Endodermal cell (in vitro differentiated cells): ENCODE measurements at regions not wholly inside any gene's neighbourhood (a gene's known extent, or its start where the extent isn't known, plus 50 kb on each side); places are given as distances from the start of the nearest gene placed in this dataset.

ENCODE experiments used
- DNase-seq: peaks from one replicate; pipeline ENCODE4 v3.0.0-alpha.2; 2017
- H3K27ac ChIP-seq: 2 replicates; pipeline ENCODE4 v1.5.1; 2013; ENCODE audit warnings: mild to moderate bottlenecking, low read depth, low read length, moderate library complexity
- H3K27me3 ChIP-seq: 2 replicates; pipeline ENCODE4 v1.6.1; 2013; ENCODE audit warnings: mild to moderate bottlenecking, low read length, moderate library complexity; ENCODE audit not compliant: insufficient read depth, control insufficient read depth, poor library complexity, severe bottlenecking
- H3K36me3 ChIP-seq: 2 replicates; pipeline ENCODE4 v1.7.0; 2013; ENCODE audit warnings: mild to moderate bottlenecking, low read length, moderate library complexity; ENCODE audit not compliant: control insufficient read depth, insufficient read depth
- H3K4me1 ChIP-seq: one replicate; pipeline ENCODE4 v1.7.0; 2013; ENCODE audit warnings: low read length; ENCODE audit not compliant: control insufficient read depth, insufficient read depth
- H3K4me3 ChIP-seq: 2 replicates; pipeline ENCODE4 v1.5.1; 2013; ENCODE audit warnings: mild to moderate bottlenecking, low read length, moderate library complexity
- H3K9ac ChIP-seq: 2 replicates; pipeline ENCODE4 v1.6.1; 2013; ENCODE audit warnings: mild to moderate bottlenecking, low read length, moderate library complexity; ENCODE audit not compliant: poor library complexity, severe bottlenecking; ENCODE audit errors: extremely low read depth
- H3K9me3 ChIP-seq: 2 replicates; pipeline ENCODE4 v1.6.1; 2013; ENCODE audit warnings: mild to moderate bottlenecking, low read length, moderate library complexity; ENCODE audit not compliant: control insufficient read depth
- H3K27ac Mint-ChIP-seq: 2 replicates; pipeline ENCODE4 v1.8.0; 2020; ENCODE audit warnings: mixed read lengths
- H3K27me3 Mint-ChIP-seq: 2 replicates; pipeline ENCODE4 v1.8.0; 2021; ENCODE audit warnings: mild to moderate bottlenecking, mixed read lengths; ENCODE audit not compliant: insufficient read depth
- H3K36me3 Mint-ChIP-seq: 2 replicates; pipeline ENCODE4 v1.8.0; 2020; ENCODE audit warnings: low read depth, mixed read lengths
- H3K4me1 Mint-ChIP-seq: 2 replicates; pipeline ENCODE4 v1.8.0; 2020; ENCODE audit warnings: mixed read lengths
- H3K4me3 Mint-ChIP-seq: 2 replicates; pipeline ENCODE4 v1.8.0; 2020; ENCODE audit warnings: mild to moderate bottlenecking, moderate library complexity, mixed read lengths
- H3K9me3 Mint-ChIP-seq: 2 replicates; pipeline ENCODE4 v1.8.0; 2020; ENCODE audit warnings: mild to moderate bottlenecking, mixed read lengths
- WGBS, 2 experiments: methylation state at CpG; one replicate each; pipeline versions ENCODE4 v1.1.5 to v1.1.7; 2013; ENCODE audit warnings: missing lambda C conversion rate in 2 of 2, mixed read lengths in 1 of 2; ENCODE audit not compliant: insufficient coverage in 1 of 2, insufficient read length in 1 of 2; 5-methylcytosine and 5-hydroxymethylcytosine counted together
- TF ChIP-seq, protein P1 (sequence below): fragments of 200-600 bp; sonication (generic); conservative IDR thresholded peaks from 2 replicates; pipeline ENCODE4 v1.5.0; 2021; ENCODE audit warnings: antibody characterized with exemption, mild to moderate bottlenecking

DNA sequence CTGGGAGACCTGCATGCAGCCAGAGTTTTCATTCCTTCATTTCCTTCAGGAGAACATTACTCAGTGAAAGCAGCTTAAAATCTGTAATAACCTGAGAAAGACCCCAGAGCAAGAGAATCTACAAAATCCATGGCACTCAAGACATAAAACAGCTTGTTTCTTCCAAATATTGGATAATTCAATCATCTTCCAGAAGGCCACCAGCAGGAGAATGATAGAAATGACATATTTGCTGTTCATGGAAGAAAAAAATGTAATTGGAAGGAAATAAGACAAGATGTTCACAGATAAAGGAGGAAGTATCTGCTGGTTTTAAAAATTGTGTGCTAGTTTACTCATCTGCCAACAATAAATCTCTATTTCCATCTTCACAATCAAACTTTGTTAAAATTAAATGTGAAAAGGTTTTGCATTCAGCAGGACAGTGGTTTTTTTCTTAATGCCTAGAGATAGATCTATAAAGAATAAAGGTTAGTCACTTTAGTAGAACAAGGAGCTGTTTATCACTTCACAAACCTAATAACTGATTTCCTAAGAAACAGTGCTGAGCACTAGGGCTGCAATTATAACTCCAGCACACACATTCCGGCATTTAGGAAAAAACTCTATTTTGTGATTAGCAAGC is 530.8 kb downstream of the NSUN3 start:
- TF ChIP-seq, protein P1, sequence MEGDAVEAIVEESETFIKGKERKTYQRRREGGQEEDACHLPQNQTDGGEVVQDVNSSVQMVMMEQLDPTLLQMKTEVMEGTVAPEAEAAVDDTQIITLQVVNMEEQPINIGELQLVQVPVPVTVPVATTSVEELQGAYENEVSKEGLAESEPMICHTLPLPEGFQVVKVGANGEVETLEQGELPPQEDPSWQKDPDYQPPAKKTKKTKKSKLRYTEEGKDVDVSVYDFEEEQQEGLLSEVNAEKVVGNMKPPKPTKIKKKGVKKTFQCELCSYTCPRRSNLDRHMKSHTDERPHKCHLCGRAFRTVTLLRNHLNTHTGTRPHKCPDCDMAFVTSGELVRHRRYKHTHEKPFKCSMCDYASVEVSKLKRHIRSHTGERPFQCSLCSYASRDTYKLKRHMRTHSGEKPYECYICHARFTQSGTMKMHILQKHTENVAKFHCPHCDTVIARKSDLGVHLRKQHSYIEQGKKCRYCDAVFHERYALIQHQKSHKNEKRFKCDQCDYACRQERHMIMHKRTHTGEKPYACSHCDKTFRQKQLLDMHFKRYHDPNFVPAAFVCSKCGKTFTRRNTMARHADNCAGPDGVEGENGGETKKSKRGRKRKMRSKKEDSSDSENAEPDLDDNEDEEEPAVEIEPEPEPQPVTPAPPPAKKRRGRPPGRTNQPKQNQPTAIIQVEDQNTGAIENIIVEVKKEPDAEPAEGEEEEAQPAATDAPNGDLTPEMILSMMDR: no peak
- H3K36me3 Mint-ChIP-seq: no peaks in the 10 kb centered on the region
- no peak for DNase-seq
- Histone ChIP-seq H3K4me3 (no peak overlapping the region), H3K27me3 (no peaks in the 10 kb centered on the region), H3K9me3 (peaks cover 6% of the 10 kb centered on the region), H3K27ac (no peak overlapping the region), H3K4me1 (no peaks in the 10 kb centered on the region), H3K36me3 (no peaks in the 10 kb centered on the region), H3K9ac (no peak overlapping the region)
- no peak overlapping the region for H3K4me3 Mint-ChIP-seq
- H3K4me1 Mint-ChIP-seq: peaks cover 9% of the 10 kb centered on the region
- H3K9me3 Mint-ChIP-seq: no peaks in the 10 kb centered on the region
- H3K27ac Mint-ChIP-seq: no peak overlapping the region
- WGBS, 2 experiments: 100% methylated on average over 1 of the region's 1 CpG; no CpG with 5 or more reads in 1 of the 2 experiments
- no peaks in the 10 kb centered on the region for H3K27me3 Mint-ChIP-seq

- Mint-ChIP-seq H3K4me3 (no peak overlapping the region), H3K9me3 (peaks cover 3% of the 10 kb centered on the region), H3K36me3 (peaks cover 2% of the 10 kb centered on the region), H3K27ac (no peak overlapping the region), H3K4me1 (peaks cover 14% of the 10 kb centered on the region), H3K27me3 (no peaks in the 10 kb centered on the region)
- no peaks in the 10 kb centered on the region for H3K36me3 ChIP-seq
- H3K4me3 ChIP-seq: no peak overlapping the region
- 100% methylated on average over 2 of the region's 3 CpGs; no CpG with 5 or more reads in 1 of the 2 experiments for WGBS, 2 experiments
- no peak overlapping the region for H3K27ac ChIP-seq
- H3K27me3 ChIP-seq: no peaks in the 10 kb centered on the region
- TF ChIP-seq, protein P1: no peak
- no peak for DNase-seq
- H3K4me1 ChIP-seq: no peaks in the 10 kb centered on the region
- H3K9me3 ChIP-seq: peaks cover 5% of the 10 kb centered on the region
- no peak overlapping the region for H3K9ac ChIP-seq
These were observed 533.3 kb downstream of the NSUN3 start for GRCh38 chr3:94596141-94596540.

- WGBS, 2 experiments: 0 to 59% methylated on average over 1 to 4 of the region's 4 CpGs
- H3K4me3 Mint-ChIP-seq: no peak overlapping the region
- TF ChIP-seq, protein P1: no peak
- H3K4me1 Mint-ChIP-seq: peaks cover 14% of the 10 kb centered on the region
- no peak overlapping the region for H3K4me3 ChIP-seq
- H3K27me3 Mint-ChIP-seq: no peaks in the 10 kb centered on the region
- no peaks in the 10 kb centered on the region for H3K27me3 ChIP-seq
- no peak overlapping the region for H3K27ac Mint-ChIP-seq
- DNase-seq: no peak
- H3K27ac ChIP-seq: no peak overlapping the region
- peaks cover 5% of the 10 kb centered on the region for H3K9me3 ChIP-seq
- peaks cover 2% of the 10 kb centered on the region for H3K36me3 Mint-ChIP-seq
- H3K9me3 Mint-ChIP-seq: peaks cover 3% of the 10 kb centered on the region
- H3K9ac ChIP-seq: no peak overlapping the region
- H3K4me1 ChIP-seq: no peaks in the 10 kb centered on the region
- H3K36me3 ChIP-seq: no peaks in the 10 kb centered on the region
These were observed 534.2 kb downstream of the NSUN3 start for GRCh38 chr3:94596887-94597566.
